ENCODE measurements at regions not wholly inside any gene's neighbourhood (a gene's known extent, or its start where the extent isn't known, plus 50 kb on each side); places are given as distances from the start of the nearest gene placed in this dataset.

DNA sequence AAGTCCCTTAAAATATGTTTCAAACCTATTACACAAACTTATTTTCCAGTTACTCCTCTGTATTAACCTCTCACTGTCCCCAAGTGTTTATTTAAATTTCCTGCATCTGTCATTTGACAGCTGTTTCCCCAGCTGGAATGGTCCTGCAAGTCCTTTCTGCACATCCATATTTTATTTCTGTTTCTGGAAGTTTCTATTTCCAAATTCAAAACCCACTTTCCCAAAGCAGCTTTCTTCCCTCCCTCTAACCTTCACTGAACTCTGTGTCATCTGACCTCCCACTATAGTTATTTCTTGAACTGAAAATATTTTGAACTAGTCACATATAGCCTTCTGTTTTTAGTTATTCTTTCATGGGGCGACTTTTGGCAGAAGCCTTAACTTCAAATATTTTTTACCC, 459.4 kb upstream of the MC4R start:
- TF ChIP-seq BACH2 (CRISPR knock-in tag; IDR thresholded peaks at IDR 0.05; ENCODE audit: borderline replicate concordance) (no peak), GLIS3 (CRISPR knock-in tag; IDR thresholded peaks at IDR 0.05) (no peak), ZNF565 (CRISPR knock-in tag; conservative IDR thresholded peaks at IDR 0.05; ENCODE audit: low read depth) (no peak), ZC3H10 (CRISPR knock-in tag; IDR thresholded peaks at IDR 0.05) (no peak), TCF4 (CRISPR knock-in tag; IDR thresholded peaks at IDR 0.05; ENCODE audit: borderline replicate concordance) (no peak), ZFP3 (CRISPR knock-in tag; IDR thresholded peaks at IDR 0.05) (no peak), CSDC2 (CRISPR knock-in tag; IDR thresholded peaks at IDR 0.05) (no peak), PPARA (CRISPR knock-in tag; IDR thresholded peaks at IDR 0.05; ENCODE audit: borderline replicate concordance) (no peak), ZNF70 (CRISPR knock-in tag; IDR thresholded peaks at IDR 0.05) (no peak), RARB (CRISPR knock-in tag; IDR thresholded peaks at IDR 0.05) (no peak), ZFP30 (CRISPR knock-in tag; IDR thresholded peaks at IDR 0.05) (no peak)
- TF ChIP-seq, protein P1, sequence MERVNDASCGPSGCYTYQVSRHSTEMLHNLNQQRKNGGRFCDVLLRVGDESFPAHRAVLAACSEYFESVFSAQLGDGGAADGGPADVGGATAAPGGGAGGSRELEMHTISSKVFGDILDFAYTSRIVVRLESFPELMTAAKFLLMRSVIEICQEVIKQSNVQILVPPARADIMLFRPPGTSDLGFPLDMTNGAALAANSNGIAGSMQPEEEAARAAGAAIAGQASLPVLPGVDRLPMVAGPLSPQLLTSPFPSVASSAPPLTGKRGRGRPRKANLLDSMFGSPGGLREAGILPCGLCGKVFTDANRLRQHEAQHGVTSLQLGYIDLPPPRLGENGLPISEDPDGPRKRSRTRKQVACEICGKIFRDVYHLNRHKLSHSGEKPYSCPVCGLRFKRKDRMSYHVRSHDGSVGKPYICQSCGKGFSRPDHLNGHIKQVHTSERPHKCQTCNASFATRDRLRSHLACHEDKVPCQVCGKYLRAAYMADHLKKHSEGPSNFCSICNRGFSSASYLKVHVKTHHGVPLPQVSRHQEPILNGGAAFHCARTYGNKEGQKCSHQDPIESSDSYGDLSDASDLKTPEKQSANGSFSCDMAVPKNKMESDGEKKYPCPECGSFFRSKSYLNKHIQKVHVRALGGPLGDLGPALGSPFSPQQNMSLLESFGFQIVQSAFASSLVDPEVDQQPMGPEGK (CRISPR knock-in tag; IDR thresholded peaks at IDR 0.05; ENCODE audit: borderline replicate concordance): no peak
- TF ChIP-seq, protein P2, sequence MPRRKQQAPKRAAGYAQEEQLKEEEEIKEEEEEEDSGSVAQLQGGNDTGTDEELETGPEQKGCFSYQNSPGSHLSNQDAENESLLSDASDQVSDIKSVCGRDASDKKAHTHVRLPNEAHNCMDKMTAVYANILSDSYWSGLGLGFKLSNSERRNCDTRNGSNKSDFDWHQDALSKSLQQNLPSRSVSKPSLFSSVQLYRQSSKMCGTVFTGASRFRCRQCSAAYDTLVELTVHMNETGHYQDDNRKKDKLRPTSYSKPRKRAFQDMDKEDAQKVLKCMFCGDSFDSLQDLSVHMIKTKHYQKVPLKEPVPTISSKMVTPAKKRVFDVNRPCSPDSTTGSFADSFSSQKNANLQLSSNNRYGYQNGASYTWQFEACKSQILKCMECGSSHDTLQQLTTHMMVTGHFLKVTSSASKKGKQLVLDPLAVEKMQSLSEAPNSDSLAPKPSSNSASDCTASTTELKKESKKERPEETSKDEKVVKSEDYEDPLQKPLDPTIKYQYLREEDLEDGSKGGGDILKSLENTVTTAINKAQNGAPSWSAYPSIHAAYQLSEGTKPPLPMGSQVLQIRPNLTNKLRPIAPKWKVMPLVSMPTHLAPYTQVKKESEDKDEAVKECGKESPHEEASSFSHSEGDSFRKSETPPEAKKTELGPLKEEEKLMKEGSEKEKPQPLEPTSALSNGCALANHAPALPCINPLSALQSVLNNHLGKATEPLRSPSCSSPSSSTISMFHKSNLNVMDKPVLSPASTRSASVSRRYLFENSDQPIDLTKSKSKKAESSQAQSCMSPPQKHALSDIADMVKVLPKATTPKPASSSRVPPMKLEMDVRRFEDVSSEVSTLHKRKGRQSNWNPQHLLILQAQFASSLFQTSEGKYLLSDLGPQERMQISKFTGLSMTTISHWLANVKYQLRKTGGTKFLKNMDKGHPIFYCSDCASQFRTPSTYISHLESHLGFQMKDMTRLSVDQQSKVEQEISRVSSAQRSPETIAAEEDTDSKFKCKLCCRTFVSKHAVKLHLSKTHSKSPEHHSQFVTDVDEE (CRISPR knock-in tag; IDR thresholded peaks at IDR 0.05): no peak
- TF ChIP-seq, protein P3, sequence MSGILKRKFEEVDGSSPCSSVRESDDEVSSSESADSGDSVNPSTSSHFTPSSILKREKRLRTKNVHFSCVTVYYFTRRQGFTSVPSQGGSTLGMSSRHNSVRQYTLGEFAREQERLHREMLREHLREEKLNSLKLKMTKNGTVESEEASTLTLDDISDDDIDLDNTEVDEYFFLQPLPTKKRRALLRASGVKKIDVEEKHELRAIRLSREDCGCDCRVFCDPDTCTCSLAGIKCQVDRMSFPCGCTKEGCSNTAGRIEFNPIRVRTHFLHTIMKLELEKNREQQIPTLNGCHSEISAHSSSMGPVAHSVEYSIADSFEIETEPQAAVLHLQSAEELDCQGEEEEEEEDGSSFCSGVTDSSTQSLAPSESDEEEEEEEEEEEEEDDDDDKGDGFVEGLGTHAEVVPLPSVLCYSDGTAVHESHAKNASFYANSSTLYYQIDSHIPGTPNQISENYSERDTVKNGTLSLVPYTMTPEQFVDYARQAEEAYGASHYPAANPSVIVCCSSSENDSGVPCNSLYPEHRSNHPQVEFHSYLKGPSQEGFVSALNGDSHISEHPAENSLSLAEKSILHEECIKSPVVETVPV (CRISPR knock-in tag; IDR thresholded peaks at IDR 0.05): no peak
- ATAC-seq: no peak

DNA sequence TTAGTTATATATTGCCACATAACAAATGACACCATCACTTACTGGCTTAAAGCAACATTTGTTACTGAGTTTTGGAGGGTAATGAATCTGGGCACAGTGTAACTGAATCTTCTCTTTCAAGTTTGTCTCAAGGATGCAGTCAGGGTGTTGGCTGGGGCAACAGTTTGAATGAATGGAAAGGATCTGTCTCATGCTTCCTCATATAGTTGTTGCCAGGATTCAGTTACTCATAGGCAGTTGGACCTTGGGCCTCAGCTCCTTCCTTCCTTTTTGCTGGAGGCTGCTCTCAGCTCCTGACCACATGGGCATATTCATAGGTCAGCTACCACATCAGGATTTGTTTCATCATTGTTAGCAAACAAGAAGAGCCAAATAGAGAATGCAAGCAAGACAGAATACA, 466.1 kb upstream of the MC4R start:
- TF ChIP-seq, protein P3 (CRISPR knock-in tag; IDR thresholded peaks at IDR 0.05): no peak
- no peak for TF ChIP-seq ARNTL (CRISPR knock-in tag; IDR thresholded peaks at IDR 0.05; ENCODE audit: borderline replicate concordance, low read depth)
- TF ChIP-seq TOX (CRISPR knock-in tag; IDR thresholded peaks at IDR 0.05; ENCODE audit: borderline replicate concordance): no peak
- TF ChIP-seq BACH2 (CRISPR knock-in tag; IDR thresholded peaks at IDR 0.05; ENCODE audit: borderline replicate concordance): no peak
- TF ChIP-seq, protein P4, sequence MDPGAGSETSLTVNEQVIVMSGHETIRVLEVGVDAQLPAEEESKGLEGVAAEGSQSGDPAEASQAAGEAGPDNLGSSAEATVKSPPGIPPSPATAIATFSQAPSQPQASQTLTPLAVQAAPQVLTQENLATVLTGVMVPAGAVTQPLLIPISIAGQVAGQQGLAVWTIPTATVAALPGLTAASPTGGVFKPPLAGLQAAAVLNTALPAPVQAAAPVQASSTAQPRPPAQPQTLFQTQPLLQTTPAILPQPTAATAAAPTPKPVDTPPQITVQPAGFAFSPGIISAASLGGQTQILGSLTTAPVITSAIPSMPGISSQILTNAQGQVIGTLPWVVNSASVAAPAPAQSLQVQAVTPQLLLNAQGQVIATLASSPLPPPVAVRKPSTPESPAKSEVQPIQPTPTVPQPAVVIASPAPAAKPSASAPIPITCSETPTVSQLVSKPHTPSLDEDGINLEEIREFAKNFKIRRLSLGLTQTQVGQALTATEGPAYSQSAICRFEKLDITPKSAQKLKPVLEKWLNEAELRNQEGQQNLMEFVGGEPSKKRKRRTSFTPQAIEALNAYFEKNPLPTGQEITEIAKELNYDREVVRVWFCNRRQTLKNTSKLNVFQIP (CRISPR knock-in tag; IDR thresholded peaks at IDR 0.05; ENCODE audit: borderline replicate concordance, low read depth): no peak
- TF ChIP-seq, protein P5, sequence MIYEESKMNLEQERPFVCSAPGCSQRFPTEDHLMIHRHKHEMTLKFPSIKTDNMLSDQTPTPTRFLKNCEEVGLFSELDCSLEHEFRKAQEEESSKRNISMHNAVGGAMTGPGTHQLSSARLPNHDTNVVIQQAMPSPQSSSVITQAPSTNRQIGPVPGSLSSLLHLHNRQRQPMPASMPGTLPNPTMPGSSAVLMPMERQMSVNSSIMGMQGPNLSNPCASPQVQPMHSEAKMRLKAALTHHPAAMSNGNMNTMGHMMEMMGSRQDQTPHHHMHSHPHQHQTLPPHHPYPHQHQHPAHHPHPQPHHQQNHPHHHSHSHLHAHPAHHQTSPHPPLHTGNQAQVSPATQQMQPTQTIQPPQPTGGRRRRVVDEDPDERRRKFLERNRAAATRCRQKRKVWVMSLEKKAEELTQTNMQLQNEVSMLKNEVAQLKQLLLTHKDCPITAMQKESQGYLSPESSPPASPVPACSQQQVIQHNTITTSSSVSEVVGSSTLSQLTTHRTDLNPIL (CRISPR knock-in tag; IDR thresholded peaks at IDR 0.05; ENCODE audit: low read depth): no peak
- no peak for TF ChIP-seq ZNF70 (CRISPR knock-in tag; IDR thresholded peaks at IDR 0.05)
- TF ChIP-seq, protein P2 (CRISPR knock-in tag; IDR thresholded peaks at IDR 0.05): no peak
- no peak for TF ChIP-seq RARB (CRISPR knock-in tag; IDR thresholded peaks at IDR 0.05)
- no peak for TF ChIP-seq ZNF565 (CRISPR knock-in tag; conservative IDR thresholded peaks at IDR 0.05; ENCODE audit: low read depth)
- no peak for ATAC-seq

Data from SK-N-SH treated with all-trans-retinoic acid at 6 μM for 48 hours (cell line).